ENCODE measurements at regions not wholly inside any gene's neighbourhood (a gene's known extent, or its start where the extent isn't known, plus 50 kb on each side); places are given as distances from the start of the nearest gene placed in this dataset.
"Not testable (repeated sequence)": the region's sequence is repeated elsewhere in the genome, so short reads cannot be mapped to it uniquely, and the experiment has no call there.

- H3K4me3 ChIP-seq (ENCODE audit: low read depth, low read length), result no peak overlapping the region
- no peak for TF ChIP-seq MYC (IDR thresholded peaks at IDR 0.05; ENCODE audit: low read depth, low read length)
- no peak for TF ChIP-seq POLR2A (IDR thresholded peaks at IDR 0.05; ENCODE audit: extremely low read depth, insufficient read length)
- no peak for TF ChIP-seq CTCF (IDR thresholded peaks at IDR 0.05; ENCODE audit: low read depth, low read length)
- no peak for TF ChIP-seq MAX (IDR thresholded peaks at IDR 0.05; ENCODE audit: low read depth, low read length)
- DNase-seq (ENCODE audit: low read depth), result no peak
Observed at GRCh38 chr2:122029945-122030344, 274.5 kb downstream of the TSN start.

GRCh38 chr2:122031544-122032263 lies 276.3 kb downstream of the TSN start:
- no peak overlapping the region for H3K4me3 ChIP-seq (ENCODE audit: low read depth, low read length)
- TF ChIP-seq POLR2A (IDR thresholded peaks at IDR 0.05; ENCODE audit: extremely low read depth, insufficient read length) (no peak), MAX (IDR thresholded peaks at IDR 0.05; ENCODE audit: low read depth, low read length) (no peak), MYC (IDR thresholded peaks at IDR 0.05; ENCODE audit: low read depth, low read length) (no peak), CTCF (IDR thresholded peaks at IDR 0.05; ENCODE audit: low read depth, low read length) (no peak)
- DNase-seq (ENCODE audit: low read depth), result no peak

GRCh38 chr2:122032264-122032645 lies 276.8 kb downstream of the TSN start:
- no peak for DNase-seq (ENCODE audit: low read depth)
- no peak for TF ChIP-seq POLR2A (IDR thresholded peaks at IDR 0.05; ENCODE audit: extremely low read depth, insufficient read length)
- no peak overlapping the region for H3K4me3 ChIP-seq (ENCODE audit: low read depth, low read length)

GRCh38 chr2:122033778-122034177 lies 278.3 kb downstream of the TSN start:
- DNase-seq (ENCODE audit: low read depth), result no peak
- H3K4me3 ChIP-seq (ENCODE audit: low read depth, low read length), result no peak overlapping the region
- no peak for TF ChIP-seq MYC (IDR thresholded peaks at IDR 0.05; ENCODE audit: low read depth, low read length)
- TF ChIP-seq CTCF (IDR thresholded peaks at IDR 0.05; ENCODE audit: low read depth, low read length), result no peak
- no peak for TF ChIP-seq MAX (IDR thresholded peaks at IDR 0.05; ENCODE audit: low read depth, low read length)

GRCh38 chr2:122034344-122034743 lies 278.9 kb downstream of the TSN start:
- H3K4me3 ChIP-seq (ENCODE audit: low read depth, low read length), result no peak overlapping the region
- no peak for DNase-seq (ENCODE audit: low read depth)
- TF ChIP-seq CTCF (IDR thresholded peaks at IDR 0.05; ENCODE audit: low read depth, low read length) (no peak), MYC (IDR thresholded peaks at IDR 0.05; ENCODE audit: low read depth, low read length) (no peak), MAX (IDR thresholded peaks at IDR 0.05; ENCODE audit: low read depth, low read length) (no peak), POLR2A (IDR thresholded peaks at IDR 0.05; ENCODE audit: extremely low read depth, insufficient read length) (no peak)

- H3K4me3 ChIP-seq (ENCODE audit: low read depth, low read length), result no peak overlapping the region
- no peak for DNase-seq (ENCODE audit: low read depth)
- TF ChIP-seq CTCF (IDR thresholded peaks at IDR 0.05; ENCODE audit: low read depth, low read length) (no peak), MAX (IDR thresholded peaks at IDR 0.05; ENCODE audit: low read depth, low read length) (no peak), MYC (IDR thresholded peaks at IDR 0.05; ENCODE audit: low read depth, low read length) (no peak), POLR2A (IDR thresholded peaks at IDR 0.05; ENCODE audit: extremely low read depth, insufficient read length) (no peak)
Observed at GRCh38 chr2:122034777-122035176, 279.3 kb downstream of the TSN start.

GRCh38 chr2:122038816-122039215 lies 283.4 kb downstream of the TSN start:
- not testable (repeated sequence) for DNase-seq (ENCODE audit: low read depth); H3K4me3 ChIP-seq (ENCODE audit: low read depth, low read length)
